WTC11 (cell line): ENCODE measurements at regions not wholly inside any gene's neighbourhood (a gene's known extent, or its start where the extent isn't known, plus 50 kb on each side); places are given as distances from the start of the nearest gene placed in this dataset.

Experiments
- ARID4B ChIP-seq: sonication (generic); formaldehyde crosslinking; IDR thresholded peaks from 2 replicates; pipeline ENCODE4 v1.8.0; 2023; ENCODE audit warnings: missing genetic modification reagents, mild to moderate bottlenecking, borderline replicate concordance
- CREM ChIP-seq: sonication (generic); formaldehyde crosslinking; IDR thresholded peaks from 2 replicates; pipeline ENCODE4 v1.8.1; 2022; ENCODE audit warnings: mild to moderate bottlenecking, missing genetic modification reagents, moderate library complexity
- CTCF ChIP-seq: fragments of 200-600 bp; IDR thresholded peaks from 2 replicates; pipeline ENCODE4 v1.8.0; 2022; ENCODE audit warnings: antibody characterized with exemption

GRCh38 chr4:32148111-32148666 is 1428.0 kb downstream of the PCDH7 start:
- TF ChIP-seq CREM (no peak), CTCF (no peak), ARID4B (no peak)
